GM12801 (cell line): ENCODE measurements at regions not wholly inside any gene's neighbourhood (a gene's known extent, or its start where the extent isn't known, plus 50 kb on each side); places are given as distances from the start of the nearest gene placed in this dataset.

Experiments used
- TF ChIP-seq, protein P1 (sequence below): IDR thresholded peaks from one replicate; pipeline ENCODE4 v1.5.1; 2011; ENCODE audit warnings: control low read depth; ENCODE audit not compliant: insufficient read length; ENCODE audit errors: extremely low read depth

DNA sequence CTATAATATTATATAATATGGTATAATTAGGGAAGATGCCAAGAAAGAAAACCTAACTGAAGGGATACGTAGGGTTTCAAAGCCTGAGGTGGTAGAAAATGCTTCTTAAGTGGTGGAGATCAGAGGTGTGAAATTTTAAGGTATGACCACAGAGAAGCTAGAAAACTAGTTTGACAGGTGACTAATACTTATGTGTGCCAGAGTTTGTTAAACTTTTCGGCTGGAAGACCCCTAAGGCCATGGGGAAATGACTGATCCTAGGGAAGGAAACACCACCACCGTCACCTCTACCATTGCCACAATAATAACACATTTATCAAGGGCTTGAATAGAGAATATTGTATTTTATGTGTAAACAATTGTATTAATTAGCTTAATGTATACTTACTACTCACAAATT, 261.4 kb upstream of the GBE1 start:
- TF ChIP-seq, protein P1, sequence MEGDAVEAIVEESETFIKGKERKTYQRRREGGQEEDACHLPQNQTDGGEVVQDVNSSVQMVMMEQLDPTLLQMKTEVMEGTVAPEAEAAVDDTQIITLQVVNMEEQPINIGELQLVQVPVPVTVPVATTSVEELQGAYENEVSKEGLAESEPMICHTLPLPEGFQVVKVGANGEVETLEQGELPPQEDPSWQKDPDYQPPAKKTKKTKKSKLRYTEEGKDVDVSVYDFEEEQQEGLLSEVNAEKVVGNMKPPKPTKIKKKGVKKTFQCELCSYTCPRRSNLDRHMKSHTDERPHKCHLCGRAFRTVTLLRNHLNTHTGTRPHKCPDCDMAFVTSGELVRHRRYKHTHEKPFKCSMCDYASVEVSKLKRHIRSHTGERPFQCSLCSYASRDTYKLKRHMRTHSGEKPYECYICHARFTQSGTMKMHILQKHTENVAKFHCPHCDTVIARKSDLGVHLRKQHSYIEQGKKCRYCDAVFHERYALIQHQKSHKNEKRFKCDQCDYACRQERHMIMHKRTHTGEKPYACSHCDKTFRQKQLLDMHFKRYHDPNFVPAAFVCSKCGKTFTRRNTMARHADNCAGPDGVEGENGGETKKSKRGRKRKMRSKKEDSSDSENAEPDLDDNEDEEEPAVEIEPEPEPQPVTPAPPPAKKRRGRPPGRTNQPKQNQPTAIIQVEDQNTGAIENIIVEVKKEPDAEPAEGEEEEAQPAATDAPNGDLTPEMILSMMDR: no peak

DNA sequence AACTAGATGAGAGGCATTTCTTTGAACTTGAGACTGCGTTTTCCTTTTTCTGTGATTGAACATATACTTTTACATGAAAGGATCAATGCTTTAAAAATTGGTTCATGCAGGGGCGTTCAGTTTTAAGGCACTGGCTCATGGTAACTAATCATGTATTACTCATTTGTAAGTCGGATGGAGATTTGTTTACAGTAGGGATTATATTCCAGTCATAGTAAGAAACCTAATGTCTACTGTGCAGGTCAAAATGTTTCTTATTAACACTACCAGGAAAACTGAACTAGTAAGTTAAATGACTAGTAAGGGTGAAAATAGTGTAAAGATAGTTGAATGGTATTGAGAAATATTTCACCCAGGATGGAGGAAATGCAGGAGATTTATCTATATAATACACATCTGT, 258.8 kb upstream of the GBE1 start:
- TF ChIP-seq, protein P1: no peak

DNA sequence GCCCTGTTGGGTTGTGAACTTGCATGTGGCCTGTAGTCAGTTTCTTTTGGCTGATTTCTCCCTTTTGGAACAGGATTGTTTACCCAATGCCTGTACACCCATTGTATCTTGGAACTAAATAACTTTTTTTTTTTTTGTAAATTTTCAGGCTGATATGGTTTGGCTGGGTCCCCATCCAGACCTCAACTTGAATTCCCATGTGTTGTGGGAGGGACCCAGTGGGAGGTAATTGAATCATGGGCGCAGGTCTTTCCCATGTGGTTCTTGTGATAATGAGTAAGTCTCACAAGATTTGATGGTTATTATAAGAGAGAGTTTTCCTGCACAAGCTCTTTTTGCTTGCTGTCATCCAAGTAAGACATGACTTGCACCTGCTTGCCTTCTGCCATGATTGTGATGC, 253.8 kb upstream of the GBE1 start:
- TF ChIP-seq, protein P1: no peak

GRCh38 chr3:82012775-82013174, 251.3 kb upstream of the GBE1 start:
- TF ChIP-seq, protein P1: no peak

- TF ChIP-seq, protein P1: no peak
These were observed 249.9 kb upstream of the GBE1 start for GRCh38 chr3:82011336-82011735.

DNA sequence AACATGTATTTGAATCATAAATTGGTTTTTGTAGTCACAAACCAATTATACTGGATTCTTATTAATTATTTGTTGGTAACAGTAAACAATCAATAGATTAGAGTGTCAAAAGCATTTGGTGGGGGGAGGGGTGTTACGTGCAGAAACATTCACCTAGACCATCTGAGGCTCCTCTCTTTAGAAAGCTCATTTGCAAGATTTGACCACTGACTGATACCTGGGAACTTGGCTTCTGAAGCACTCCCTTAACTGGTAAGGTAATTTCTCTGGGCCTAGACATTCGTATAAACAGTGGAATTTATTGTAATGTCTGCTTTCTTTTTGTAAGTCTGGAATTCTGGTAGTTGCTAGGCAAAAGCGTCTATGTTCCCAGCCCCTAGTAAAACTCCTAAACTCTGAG, 243.8 kb upstream of the GBE1 start:
- TF ChIP-seq, protein P1: no peak

DNA sequence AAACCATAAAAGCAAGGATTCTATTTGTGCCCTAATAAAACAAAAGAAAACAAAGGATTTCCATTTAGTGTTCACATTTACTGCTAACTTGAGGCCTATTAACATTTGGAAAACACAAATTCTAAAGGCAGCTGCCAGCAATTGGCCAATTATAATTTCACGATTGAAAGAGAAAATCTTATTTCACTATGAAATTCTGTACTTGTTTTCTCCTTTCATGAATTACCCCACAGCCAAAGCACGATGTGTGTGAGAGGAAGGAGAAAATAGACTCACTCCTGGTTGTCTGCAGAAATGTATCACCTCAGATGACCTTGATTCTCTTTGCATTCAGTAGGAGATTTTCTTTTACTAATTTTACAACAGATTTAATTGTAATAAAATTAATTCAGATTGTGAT, 242.8 kb upstream of the GBE1 start:
- TF ChIP-seq, protein P1: no peak
